ENCODE measurements at regions not wholly inside any gene's neighbourhood (a gene's known extent, or its start where the extent isn't known, plus 50 kb on each side); places are given as distances from the start of the nearest gene placed in this dataset.

- H3K9ac ChIP-seq (ENCODE audit: insufficient read depth in 1 of 2, low read depth in 2 of 2, low read length in 2 of 2): no peak overlapping the region
- no peaks in the 10 kb centered on the region for H3K79me2 ChIP-seq (ENCODE audit: control insufficient read depth, insufficient read depth, low read length)
- intact Hi-C loops (cut with micrococcal nuclease) (no loop called here), in situ Hi-C loops (cut with MboI) (no loop called here)
- H3K27me3 ChIP-seq (ENCODE audit: control insufficient read depth in 2 of 2, insufficient read depth in 2 of 2, low read length in 2 of 2): no peaks in the 10 kb centered on the region
- no TSS peak for BruUV-seq (replicated peaks)
- 0 out of 2 replicates have a peak, but pooled peaks have one; percentile 34 for TF ChIP-seq EHMT2 (IDR thresholded peaks at IDR 0.05)
- peak; percentile 81 for TF ChIP-seq REST (IDR thresholded peaks at IDR 0.05; ENCODE audit: borderline replicate concordance)
- TF ChIP-seq REST (CRISPR knock-in tag; IDR thresholded peaks at IDR 0.05; ENCODE audit: low read depth): peak; percentile 90
- no peak for TF ChIP-seq ZNF232 (CRISPR knock-in tag; IDR thresholded peaks at IDR 0.05)
- ATAC-seq (no peak), DNase-seq (ENCODE audit: extremely low read depth in 1 of 4, low spot score in 3 of 4) (no peak), FAIRE-seq (no peak)
- H3K27ac ChIP-seq (ENCODE audit: extremely low read depth, low read depth, low read length): no peak overlapping the region
- no peaks in the 10 kb centered on the region for H3K9me3 ChIP-seq (replicated peaks; ENCODE audit: control insufficient read depth, insufficient read depth, low read depth, low read length)
- H3K4me2 ChIP-seq (ENCODE audit: insufficient read depth, low read length): no peak overlapping the region
- 1% methylated on average over 4 of the region's 4 CpGs for WGBS (ENCODE audit: insufficient coverage, low coverage, missing lambda C conversion rate)
- no peaks in the 10 kb centered on the region for H3K9me1 ChIP-seq (ENCODE audit: control insufficient read depth, insufficient read depth, low read length)
- POLR2A ChIA-PET: no interaction called here
- no peak overlapping the region for H2AFZ ChIP-seq (ENCODE audit: low read depth, low read length)
- H3K4me3 ChIP-seq: no peak overlapping the region
- no peaks in the 10 kb centered on the region for H4K20me1 ChIP-seq (replicated peaks; ENCODE audit: control insufficient read depth, insufficient read depth, low read length)
- no peaks in the 10 kb centered on the region for H3K4me1 ChIP-seq (replicated peaks in 1 of 2; ENCODE audit: control insufficient read depth in 2 of 2, insufficient read depth in 2 of 2, low read length in 2 of 2)
- H3K36me3 ChIP-seq (ENCODE audit: control insufficient read depth, insufficient read depth, low read length): no peaks in the 10 kb centered on the region
- CTCF ChIA-PET (ENCODE audit: low intra/inter-chr PET ratio): no interaction called here
Observed at GRCh38 chr12:115049614-115050013, 365.6 kb upstream of the TBX3 start.

Measured in K562 (cell line).